VCaP (cell line): ENCODE measurements at regions not wholly inside any gene's neighbourhood (a gene's known extent, or its start where the extent isn't known, plus 50 kb on each side); places are given as distances from the start of the nearest gene placed in this dataset.

Experiments
- H3K27ac ChIP-seq: fragments of 450-650 bp; 2 replicates; pipeline ENCODE4 v1.5.1; 2017
- TF ChIP-seq, protein P1 (sequence below): fragments of 450-650 bp; conservative IDR thresholded peaks from 2 replicates; pipeline ENCODE4 v1.5.1; 2017; ENCODE audit warnings: mild to moderate bottlenecking, moderate library complexity

DNA sequence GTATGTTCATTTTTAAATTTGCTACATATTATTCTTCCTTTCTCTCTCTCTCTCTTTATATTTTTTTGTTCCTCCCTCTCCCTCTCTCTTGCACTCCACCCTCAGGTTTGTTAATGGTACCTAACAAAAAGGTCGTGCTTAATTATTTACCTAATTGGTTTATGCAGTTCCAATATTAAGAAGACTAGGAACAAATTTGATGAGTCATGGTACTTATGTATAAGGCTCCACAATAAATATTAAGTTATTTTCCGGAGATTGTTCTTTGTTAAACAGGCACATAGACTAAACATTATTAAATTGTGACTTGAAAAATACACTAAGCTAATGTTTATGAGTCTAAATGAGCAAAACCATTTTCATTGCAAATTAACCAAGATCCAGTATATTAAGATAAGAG, 1200.8 kb upstream of the ALCAM start:
- TF ChIP-seq, protein P1, sequence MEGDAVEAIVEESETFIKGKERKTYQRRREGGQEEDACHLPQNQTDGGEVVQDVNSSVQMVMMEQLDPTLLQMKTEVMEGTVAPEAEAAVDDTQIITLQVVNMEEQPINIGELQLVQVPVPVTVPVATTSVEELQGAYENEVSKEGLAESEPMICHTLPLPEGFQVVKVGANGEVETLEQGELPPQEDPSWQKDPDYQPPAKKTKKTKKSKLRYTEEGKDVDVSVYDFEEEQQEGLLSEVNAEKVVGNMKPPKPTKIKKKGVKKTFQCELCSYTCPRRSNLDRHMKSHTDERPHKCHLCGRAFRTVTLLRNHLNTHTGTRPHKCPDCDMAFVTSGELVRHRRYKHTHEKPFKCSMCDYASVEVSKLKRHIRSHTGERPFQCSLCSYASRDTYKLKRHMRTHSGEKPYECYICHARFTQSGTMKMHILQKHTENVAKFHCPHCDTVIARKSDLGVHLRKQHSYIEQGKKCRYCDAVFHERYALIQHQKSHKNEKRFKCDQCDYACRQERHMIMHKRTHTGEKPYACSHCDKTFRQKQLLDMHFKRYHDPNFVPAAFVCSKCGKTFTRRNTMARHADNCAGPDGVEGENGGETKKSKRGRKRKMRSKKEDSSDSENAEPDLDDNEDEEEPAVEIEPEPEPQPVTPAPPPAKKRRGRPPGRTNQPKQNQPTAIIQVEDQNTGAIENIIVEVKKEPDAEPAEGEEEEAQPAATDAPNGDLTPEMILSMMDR: no peak
- no peak overlapping the region for H3K27ac ChIP-seq

DNA sequence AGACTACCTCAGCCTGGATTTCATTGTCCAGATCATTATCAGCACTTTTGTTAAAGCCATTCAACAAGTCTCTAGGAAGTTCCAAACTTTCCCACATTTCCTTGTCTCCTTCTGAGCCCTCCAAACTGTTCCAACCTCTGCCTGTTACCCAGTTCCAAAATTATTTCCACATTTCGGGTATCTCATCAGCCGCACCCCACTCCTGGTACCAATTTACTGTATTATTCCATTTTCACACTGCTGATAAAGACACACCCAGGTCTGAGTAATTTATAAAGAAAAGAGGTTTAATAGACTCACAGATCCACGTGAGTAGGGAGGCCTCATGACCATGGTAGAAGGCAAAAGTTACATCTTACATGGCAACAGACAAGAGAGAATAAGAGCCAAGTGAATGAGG, 1198.3 kb upstream of the ALCAM start:
- TF ChIP-seq, protein P1: no peak
- no peak overlapping the region for H3K27ac ChIP-seq

DNA sequence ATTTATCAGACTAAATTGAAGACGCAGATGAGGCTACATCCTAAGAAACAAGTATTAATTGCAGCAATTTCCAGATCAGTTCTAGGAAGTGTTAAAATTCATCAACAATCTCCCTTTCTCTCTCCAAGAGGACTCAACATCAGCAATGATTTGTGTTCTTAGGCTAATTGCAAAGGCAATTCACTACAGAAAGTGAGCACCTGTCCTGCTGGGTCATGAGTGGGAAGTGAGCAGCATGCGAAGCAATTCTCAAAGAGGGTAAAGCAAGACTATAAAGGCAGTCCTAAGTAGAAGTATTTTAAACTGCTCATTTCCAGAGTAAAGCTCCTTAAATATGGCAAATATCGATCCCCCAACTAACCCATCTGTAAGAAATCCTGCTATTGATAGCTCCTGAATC, 1191.0 kb upstream of the ALCAM start:
- TF ChIP-seq, protein P1: no peak
- H3K27ac ChIP-seq: no peak overlapping the region

DNA sequence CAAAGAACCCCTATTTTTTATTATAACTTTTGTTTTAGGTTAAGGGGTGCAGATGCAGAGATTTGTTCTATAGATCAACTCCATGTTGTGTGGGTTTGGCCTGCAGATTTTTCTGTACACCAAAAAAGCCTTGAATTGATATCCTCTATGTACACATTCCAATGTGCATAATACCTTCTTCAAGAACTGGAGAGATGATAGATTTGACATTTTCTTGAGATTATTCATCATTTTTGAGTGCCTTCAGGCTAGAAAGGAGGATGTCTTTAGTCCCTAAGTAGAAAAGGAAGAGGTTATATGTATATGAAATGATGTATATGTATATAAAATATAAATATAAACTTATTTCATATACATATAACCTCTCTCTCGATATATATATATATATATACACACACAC, 1190.0 kb upstream of the ALCAM start:
- TF ChIP-seq, protein P1: no peak
- H3K27ac ChIP-seq: no peak overlapping the region

DNA sequence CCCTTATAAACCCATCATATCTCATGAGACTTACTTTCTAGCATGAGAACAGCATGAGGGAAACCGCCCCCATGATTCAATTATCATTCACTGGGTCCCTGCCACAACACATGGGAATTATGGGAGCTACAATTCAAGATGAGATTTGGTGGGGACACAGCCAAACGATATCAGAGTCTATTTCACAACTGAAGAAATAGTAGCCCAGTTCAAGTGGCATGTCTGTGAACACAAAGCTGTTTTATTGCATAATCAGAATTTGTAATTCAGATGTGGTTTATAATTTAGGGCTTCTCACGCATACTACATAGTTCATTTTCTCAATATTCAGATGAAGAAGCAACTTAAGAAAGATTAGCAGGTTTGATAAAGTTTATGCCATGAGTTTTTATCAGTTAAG, 1188.0 kb upstream of the ALCAM start:
- H3K27ac ChIP-seq: no peak overlapping the region
- TF ChIP-seq, protein P1: no peak

DNA sequence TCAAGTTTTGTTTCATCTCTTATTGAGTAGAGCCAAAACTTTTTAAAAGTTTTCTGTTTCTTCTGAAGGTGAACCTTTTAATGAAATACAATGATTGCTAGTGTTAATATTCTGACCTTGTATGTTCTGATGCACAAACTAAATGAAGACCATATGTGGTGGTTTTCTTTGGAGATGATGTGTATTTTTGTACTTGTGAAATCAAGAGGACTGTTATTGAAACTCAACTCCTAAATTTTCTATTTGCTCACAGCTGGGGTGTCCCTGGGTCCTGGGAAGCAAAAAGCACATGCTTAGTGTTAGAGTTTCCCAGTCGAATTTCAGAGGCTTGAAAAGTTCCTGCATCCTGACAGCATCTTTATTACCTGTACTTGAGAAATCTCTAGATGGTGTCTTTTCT, 1185.8 kb upstream of the ALCAM start:
- H3K27ac ChIP-seq: no peak overlapping the region
- TF ChIP-seq, protein P1: no peak

DNA sequence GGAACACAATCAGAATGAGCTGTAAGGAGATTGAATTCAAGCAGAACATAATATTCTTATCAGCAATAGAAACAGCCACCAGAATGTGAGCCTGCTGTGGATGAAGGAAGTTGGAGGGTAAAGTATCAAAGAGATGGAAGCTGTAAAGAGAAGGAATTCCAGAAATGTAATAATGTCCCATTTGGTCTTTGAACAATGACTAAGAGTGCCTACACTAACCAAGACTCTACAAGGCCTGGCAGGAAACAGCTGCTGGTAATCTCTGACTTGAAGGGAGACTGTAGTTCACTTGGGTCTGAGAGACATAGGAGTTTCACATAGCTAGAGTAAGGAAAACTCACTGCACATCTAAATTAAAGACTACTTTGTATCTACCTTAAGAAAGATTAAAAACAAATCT, 1176.0 kb upstream of the ALCAM start:
- TF ChIP-seq, protein P1: no peak
- H3K27ac ChIP-seq: no peak overlapping the region

DNA sequence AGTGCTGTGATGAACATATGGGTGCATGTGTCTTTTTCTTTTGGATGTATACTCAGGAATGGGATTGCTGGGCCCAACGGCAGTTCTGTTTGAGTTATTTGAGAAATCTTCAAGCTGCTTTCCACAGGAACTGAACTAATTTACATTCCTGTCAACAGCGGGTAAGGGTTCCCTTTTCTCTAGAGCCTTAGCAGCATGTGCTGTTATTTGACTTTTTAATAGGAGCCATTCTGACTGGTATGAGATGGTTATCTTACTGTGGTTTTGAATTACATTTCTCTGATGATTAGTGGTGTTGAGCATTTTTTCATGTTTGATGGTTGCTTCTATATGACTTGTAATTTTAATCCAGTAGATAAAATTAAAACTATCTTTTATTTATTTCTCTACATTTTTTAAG, 1168.6 kb upstream of the ALCAM start:
- TF ChIP-seq, protein P1: no peak
- H3K27ac ChIP-seq: no peak overlapping the region
